ENCODE measurements at regions not wholly inside any gene's neighbourhood (a gene's known extent, or its start where the extent isn't known, plus 50 kb on each side); places are given as distances from the start of the nearest gene placed in this dataset.

DNA sequence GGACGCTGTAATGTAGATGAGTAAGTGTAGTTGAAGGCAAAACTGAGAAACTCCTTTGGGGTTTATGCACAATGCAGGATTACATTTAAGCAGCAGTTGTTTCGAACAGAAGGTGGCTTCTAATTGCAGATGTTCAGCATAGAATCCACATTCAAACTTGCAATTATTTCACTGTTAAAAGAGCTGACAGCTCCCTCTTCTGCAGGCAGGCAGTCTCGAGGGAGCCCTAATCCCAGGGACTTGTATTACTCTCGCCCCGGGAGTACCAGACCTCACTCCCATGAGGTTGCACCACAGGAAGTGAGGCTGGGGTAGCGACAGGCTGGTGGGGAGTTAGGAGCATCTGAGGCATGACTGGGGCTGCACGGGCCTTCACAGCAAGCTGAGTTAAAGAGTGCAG is 484.3 kb upstream of the EEF2KMT start:
- CTCF ChIA-PET, result interaction anchor here (1.7 kb wide), 1 partner anchor 34 kb away, joined by 5 read pairs; no protein-coding TSS in a partner anchor
- POLR2A ChIA-PET, result no interaction called here

DNA sequence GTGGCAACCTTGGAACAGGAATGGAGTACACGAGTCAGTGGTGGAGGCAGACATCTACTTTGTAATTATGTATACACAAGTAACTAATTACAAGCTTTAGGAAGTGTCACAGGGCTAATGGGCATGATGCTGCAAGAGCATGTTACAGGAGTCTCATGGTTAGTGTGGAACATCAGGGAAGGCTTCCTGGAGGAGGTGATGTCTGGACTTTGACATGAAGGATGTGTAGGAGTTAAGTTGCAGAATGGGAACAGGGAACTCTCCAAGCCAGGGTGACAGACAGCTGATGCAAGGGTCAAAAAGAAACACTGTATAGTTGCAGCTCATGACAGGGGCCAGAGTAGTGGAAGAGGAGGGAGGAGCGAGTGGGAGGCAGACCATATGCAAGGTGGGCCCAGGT is 483.8 kb upstream of the EEF2KMT start:
- CTCF ChIA-PET, result no interaction called here
- POLR2A ChIA-PET, result no interaction called here
- DNase-seq (ENCODE audit: extremely low spot score), result no peak
- no peak for TF ChIP-seq ZNF384 (IDR thresholded peaks at IDR 0.05)
- no peak for TF ChIP-seq CTBP1 (IDR thresholded peaks at IDR 0.05; ENCODE audit: borderline replicate concordance)
- no peak for TF ChIP-seq FOXA1 (IDR thresholded peaks at IDR 0.05)

More for the DNA sequence above, 484.3 kb upstream of the EEF2KMT start:
- DNase-seq (ENCODE audit: extremely low spot score), result no peak
- TF ChIP-seq SP1 (IDR thresholded peaks at IDR 0.05) (no peak), FOXA1 (IDR thresholded peaks at IDR 0.05) (no peak), BHLHE40 (IDR thresholded peaks at IDR 0.05; ENCODE audit: borderline replicate concordance) (no peak), HDGF (IDR thresholded peaks at IDR 0.05; ENCODE audit: borderline replicate concordance) (no peak), FOXK2 (IDR thresholded peaks at IDR 0.05) (no peak), TARDBP (IDR thresholded peaks at IDR 0.05) (no peak), SUZ12 (IDR thresholded peaks at IDR 0.05) (no peak)
- TF ChIP-seq, protein P1, sequence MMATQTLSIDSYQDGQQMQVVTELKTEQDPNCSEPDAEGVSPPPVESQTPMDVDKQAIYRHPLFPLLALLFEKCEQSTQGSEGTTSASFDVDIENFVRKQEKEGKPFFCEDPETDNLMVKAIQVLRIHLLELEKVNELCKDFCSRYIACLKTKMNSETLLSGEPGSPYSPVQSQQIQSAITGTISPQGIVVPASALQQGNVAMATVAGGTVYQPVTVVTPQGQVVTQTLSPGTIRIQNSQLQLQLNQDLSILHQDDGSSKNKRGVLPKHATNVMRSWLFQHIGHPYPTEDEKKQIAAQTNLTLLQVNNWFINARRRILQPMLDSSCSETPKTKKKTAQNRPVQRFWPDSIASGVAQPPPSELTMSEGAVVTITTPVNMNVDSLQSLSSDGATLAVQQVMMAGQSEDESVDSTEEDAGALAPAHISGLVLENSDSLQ (IDR thresholded peaks at IDR 0.05), result no peak

DNA sequence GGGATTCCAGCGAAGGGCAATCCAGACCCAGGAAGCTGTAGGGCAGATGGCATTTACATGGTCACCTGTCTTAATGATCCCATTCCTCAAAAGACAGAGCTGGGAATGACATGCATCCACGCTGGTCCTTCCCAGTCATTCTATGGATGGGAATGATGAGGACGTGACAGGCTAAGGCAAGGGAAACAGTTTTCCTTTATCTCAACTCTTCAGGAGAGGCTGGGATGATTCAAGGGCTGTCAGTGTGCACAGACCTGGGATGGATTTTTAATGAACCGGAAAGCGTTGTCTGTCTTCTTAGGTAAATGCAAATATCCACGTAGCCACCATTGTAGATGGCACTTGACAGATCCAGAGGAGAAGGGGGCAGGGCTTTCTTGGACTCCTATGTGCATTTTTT is 483.2 kb upstream of the EEF2KMT start:
- DNase-seq (ENCODE audit: extremely low spot score), result no peak
- POLR2A ChIA-PET, result no interaction called here
- CTCF ChIA-PET, result no interaction called here
- no peak for TF ChIP-seq FOXM1 (IDR thresholded peaks at IDR 0.05; ENCODE audit: borderline replicate concordance)

DNA sequence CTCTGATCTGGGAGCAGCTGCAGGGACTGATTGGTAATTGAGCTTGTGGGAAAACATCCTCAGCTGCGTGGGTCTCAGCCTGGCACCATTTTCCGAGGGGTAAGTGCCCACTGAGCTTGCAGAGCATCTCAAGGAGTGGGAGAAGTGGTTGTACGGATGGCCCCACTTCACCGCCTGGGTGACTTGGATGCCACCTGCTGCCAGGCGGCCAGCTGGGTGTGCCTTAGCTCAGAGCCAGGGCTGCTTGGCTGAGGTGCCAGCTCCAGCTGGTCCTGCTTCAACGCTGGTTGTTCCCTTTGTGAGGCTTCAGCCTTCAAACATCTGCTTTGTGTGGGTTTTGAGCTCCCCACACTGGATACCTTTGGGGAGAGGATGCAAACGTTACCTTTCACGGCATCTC is 482.7 kb upstream of the EEF2KMT start:
- ChIA-PET CTCF (no interaction called here), POLR2A (no interaction called here)
- no peak for TF ChIP-seq ARNT (IDR thresholded peaks at IDR 0.05)
- no peak for DNase-seq (ENCODE audit: extremely low spot score)

DNA sequence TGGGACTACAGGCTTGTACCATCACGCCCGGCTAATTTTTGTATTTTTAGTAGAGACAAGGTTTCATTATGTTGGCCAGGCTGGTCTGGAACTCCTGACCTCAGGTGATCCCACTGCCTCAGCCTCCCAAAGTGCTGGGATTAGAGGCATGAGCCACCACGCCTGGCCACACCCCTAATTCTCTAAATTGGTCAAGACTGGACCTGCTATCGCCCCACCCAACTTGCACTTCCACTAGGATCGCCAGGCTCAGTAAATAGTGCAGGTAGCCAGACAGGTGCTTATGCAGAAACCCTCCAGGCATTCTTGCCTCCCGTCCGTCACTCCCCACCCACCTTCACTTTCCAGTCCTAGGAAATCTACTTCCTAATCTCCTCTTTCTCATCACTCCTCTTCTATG is 481.4 kb upstream of the EEF2KMT start:
- ChIA-PET CTCF (no interaction called here), POLR2A (no interaction called here)
- no peak for DNase-seq (ENCODE audit: extremely low spot score)
- no peak for TF ChIP-seq NFRKB (IDR thresholded peaks at IDR 0.05)
- TF ChIP-seq FOXA1 (IDR thresholded peaks at IDR 0.05), result no peak
- no peak for TF ChIP-seq L3MBTL2 (conservative IDR thresholded peaks at IDR 0.05)
- no peak for TF ChIP-seq HDGF (IDR thresholded peaks at IDR 0.05; ENCODE audit: borderline replicate concordance)
- TF ChIP-seq, protein P1 (IDR thresholded peaks at IDR 0.05), result no peak

DNA sequence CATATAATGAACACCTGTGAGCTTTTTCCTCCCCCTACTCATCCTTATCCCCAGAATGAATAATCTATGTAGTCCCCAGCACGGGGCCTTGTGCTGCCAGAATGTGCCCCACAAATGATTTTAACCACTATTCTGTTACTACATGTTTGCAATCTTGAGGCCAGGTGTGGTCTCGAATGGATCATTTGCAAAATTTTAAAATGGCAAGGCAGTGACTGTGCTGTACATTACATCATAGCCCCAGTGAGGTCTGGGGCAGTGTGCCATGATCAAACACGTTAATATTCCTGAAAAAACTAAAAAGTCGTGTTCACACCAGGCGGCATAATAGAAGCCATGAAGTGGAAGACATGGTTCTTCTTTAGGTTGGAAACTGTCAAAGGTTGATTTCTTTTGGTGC is 479.9 kb upstream of the EEF2KMT start:
- ChIA-PET CTCF (no interaction called here), POLR2A (no interaction called here)
- DNase-seq (ENCODE audit: extremely low spot score), result no peak
- TF ChIP-seq BHLHE40 (IDR thresholded peaks at IDR 0.05; ENCODE audit: borderline replicate concordance), result no peak
- TF ChIP-seq ARNT (IDR thresholded peaks at IDR 0.05), result no peak
- TF ChIP-seq FOXA1 (IDR thresholded peaks at IDR 0.05), result no peak
- TF ChIP-seq HDGF (IDR thresholded peaks at IDR 0.05; ENCODE audit: borderline replicate concordance), result no peak
- TF ChIP-seq LEF1 (IDR thresholded peaks at IDR 0.05; ENCODE audit: borderline replicate concordance), result no peak
- TF ChIP-seq FOXK2 (IDR thresholded peaks at IDR 0.05), result no peak
- no peak for TF ChIP-seq ELF4 (IDR thresholded peaks at IDR 0.05)
- TF ChIP-seq TARDBP (IDR thresholded peaks at IDR 0.05), result no peak
- TF ChIP-seq NFRKB (IDR thresholded peaks at IDR 0.05), result no peak

DNA sequence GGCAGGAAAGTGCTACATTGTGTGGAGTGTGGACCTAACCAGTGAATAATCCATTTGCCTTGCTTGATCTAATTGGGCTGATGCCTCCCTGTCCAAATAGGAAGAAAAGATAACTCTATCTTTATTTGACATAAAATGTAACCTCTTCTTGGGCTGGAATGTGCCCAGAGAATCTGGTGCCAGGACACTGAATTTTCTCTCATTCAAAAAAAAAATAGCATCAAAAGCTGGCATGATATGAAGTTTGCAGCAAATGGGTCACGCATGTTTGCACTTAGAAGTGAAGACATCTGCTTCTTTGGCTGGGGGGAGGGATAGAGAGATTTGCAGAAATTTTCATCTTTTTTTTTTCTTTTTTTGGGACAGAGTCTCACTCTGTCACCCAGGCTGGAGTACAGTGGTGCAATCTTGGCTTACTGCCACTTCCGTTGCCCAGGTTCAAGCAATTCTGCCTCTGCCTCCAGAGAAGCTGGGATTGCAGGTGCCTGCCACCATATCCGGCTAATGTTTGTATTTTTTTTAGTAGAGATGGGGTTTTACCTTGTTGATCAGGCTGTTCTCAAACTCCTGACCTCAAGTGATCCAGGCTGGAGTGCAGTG is 478.2 kb upstream of the EEF2KMT start:
- DNase-seq (ENCODE audit: extremely low spot score), result no peak
- CTCF ChIA-PET, result no interaction called here
- no peak for TF ChIP-seq TARDBP (IDR thresholded peaks at IDR 0.05)
- no peak for TF ChIP-seq ZNF384 (IDR thresholded peaks at IDR 0.05)
- no peak for TF ChIP-seq SP1 (IDR thresholded peaks at IDR 0.05)
- no peak for TF ChIP-seq L3MBTL2 (conservative IDR thresholded peaks at IDR 0.05)
- TF ChIP-seq HDGF (IDR thresholded peaks at IDR 0.05; ENCODE audit: borderline replicate concordance), result no peak
- TF ChIP-seq ELF4 (IDR thresholded peaks at IDR 0.05), result no peak
- no peak for TF ChIP-seq ARNT (IDR thresholded peaks at IDR 0.05)
- TF ChIP-seq FOXM1 (IDR thresholded peaks at IDR 0.05; ENCODE audit: borderline replicate concordance), result no peak
- no peak for TF ChIP-seq SUZ12 (IDR thresholded peaks at IDR 0.05)
- TF ChIP-seq FOXA1 (IDR thresholded peaks at IDR 0.05), result no peak
- no peak for TF ChIP-seq CTBP1 (IDR thresholded peaks at IDR 0.05; ENCODE audit: borderline replicate concordance)
- TF ChIP-seq, protein P1 (IDR thresholded peaks at IDR 0.05), result no peak
- no peak for TF ChIP-seq LEF1 (IDR thresholded peaks at IDR 0.05; ENCODE audit: borderline replicate concordance)
- TF ChIP-seq FOXK2 (IDR thresholded peaks at IDR 0.05), result no peak
- TF ChIP-seq BHLHE40 (IDR thresholded peaks at IDR 0.05; ENCODE audit: borderline replicate concordance), result no peak
- no peak for TF ChIP-seq NFRKB (IDR thresholded peaks at IDR 0.05)
- POLR2A ChIA-PET, result no interaction called here

DNA sequence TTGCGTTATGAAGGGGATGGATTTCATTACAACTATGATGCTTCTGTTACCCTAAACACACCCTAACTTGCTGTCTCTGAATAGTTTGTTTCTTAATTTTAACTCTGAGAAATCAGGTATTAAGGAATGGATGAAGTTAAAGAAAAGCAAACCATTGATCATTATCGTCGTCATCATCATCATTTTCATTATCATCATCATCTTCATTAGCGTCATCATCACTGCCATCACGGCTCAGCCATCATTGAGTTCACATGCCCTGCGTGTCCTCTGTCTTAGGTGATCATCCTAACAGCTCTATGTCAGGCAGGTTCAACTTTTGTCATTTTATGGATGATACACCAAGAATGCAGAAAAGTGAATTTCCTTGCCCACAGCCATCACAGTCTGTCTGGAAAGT is 477.5 kb upstream of the EEF2KMT start:
- DNase-seq (ENCODE audit: extremely low spot score), result no peak
- POLR2A ChIA-PET, result no interaction called here
- TF ChIP-seq ELF4 (IDR thresholded peaks at IDR 0.05) (no peak), ARNT (IDR thresholded peaks at IDR 0.05) (no peak), LEF1 (IDR thresholded peaks at IDR 0.05; ENCODE audit: borderline replicate concordance) (no peak), FOXA1 (IDR thresholded peaks at IDR 0.05) (no peak), L3MBTL2 (conservative IDR thresholded peaks at IDR 0.05) (no peak), FOXM1 (IDR thresholded peaks at IDR 0.05; ENCODE audit: borderline replicate concordance) (no peak)
- CTCF ChIA-PET, result no interaction called here
